SK-N-SH treated with all-trans-retinoic acid at 6 μM for 48 hours (cell line): ENCODE measurements at regions not wholly inside any gene's neighbourhood (a gene's known extent, or its start where the extent isn't known, plus 50 kb on each side); places are given as distances from the start of the nearest gene placed in this dataset.

Experiments
- ATAC-seq: fragments of 200-7000 bp; cut with Tn5 transposase; 3 replicates; pipeline ENCODE4 v1.9.1; 2020; ENCODE audit warnings: mild to moderate bottlenecking, moderate library complexity
- ARNTL ChIP-seq: fragments of 450-650 bp; formaldehyde crosslinking; IDR thresholded peaks from 2 replicates; pipeline ENCODE4 v1.5.0; 2020; ENCODE audit warnings: low read depth, mild to moderate bottlenecking, moderate library complexity, borderline replicate concordance
- BACH2 ChIP-seq: fragments of 250-450 bp; sonication (Bioruptor Pico); IDR thresholded peaks from 2 replicates; pipeline ENCODE4 v1.9.0; 2021; ENCODE audit warnings: mild to moderate bottlenecking, borderline replicate concordance
- CREB5 ChIP-seq: fragments of 250-450 bp; sonication (Bioruptor Pico); IDR thresholded peaks from 2 replicates; pipeline ENCODE4 v1.5.1; 2020; ENCODE audit warnings: low read depth, mild to moderate bottlenecking, moderate library complexity
- CSDC2 ChIP-seq: fragments of 250-450 bp; sonication (Bioruptor Pico); IDR thresholded peaks from 2 replicates; pipeline ENCODE4 v1.5.0; 2020; ENCODE audit warnings: mild to moderate bottlenecking, moderate library complexity
- CSRNP3 ChIP-seq: fragments of 250-450 bp; sonication (Bioruptor Pico); IDR thresholded peaks from 2 replicates; pipeline ENCODE4 v1.5.1; 2021; ENCODE audit warnings: mild to moderate bottlenecking, moderate library complexity
- ESRRG ChIP-seq: fragments of 250-450 bp; sonication (Bioruptor Pico); IDR thresholded peaks from 2 replicates; pipeline ENCODE4 v1.6.1; 2021; ENCODE audit warnings: mild to moderate bottlenecking
- GLIS3 ChIP-seq: fragments of 250-450 bp; sonication (Bioruptor Pico); IDR thresholded peaks from 2 replicates; pipeline ENCODE4 v1.5.0; 2020; ENCODE audit warnings: mild to moderate bottlenecking, moderate library complexity
- ISL1 ChIP-seq: fragments of 250-450 bp; sonication (Bioruptor Pico); IDR thresholded peaks from 2 replicates; pipeline ENCODE4 v2.1.2; 2022; ENCODE audit warnings: mild to moderate bottlenecking, moderate library complexity
- OSR1 ChIP-seq: fragments of 250-450 bp; sonication (Bioruptor Pico); IDR thresholded peaks from 2 replicates; pipeline ENCODE4 v1.8.0; 2022; ENCODE audit warnings: moderate library complexity, mild to moderate bottlenecking, inconsistent platforms
- PATZ1 ChIP-seq: fragments of 250-450 bp; sonication (Bioruptor Pico); IDR thresholded peaks from 2 replicates; pipeline ENCODE4 v1.8.0; 2020; ENCODE audit warnings: mild to moderate bottlenecking, moderate library complexity, borderline replicate concordance
- POU6F1 ChIP-seq: fragments of 250-450 bp; sonication (Bioruptor Pico); IDR thresholded peaks from 2 replicates; pipeline ENCODE4 v1.8.0; 2021; ENCODE audit warnings: low read depth, mild to moderate bottlenecking, moderate library complexity, borderline replicate concordance
- PPARA ChIP-seq: fragments of 250-450 bp; sonication (Bioruptor Pico); IDR thresholded peaks from 2 replicates; pipeline ENCODE4 v1.5.0; 2020; ENCODE audit warnings: mild to moderate bottlenecking, borderline replicate concordance
- RARB ChIP-seq: fragments of 250-450 bp; sonication (Bioruptor Pico); IDR thresholded peaks from 2 replicates; pipeline ENCODE4 v1.8.0; 2021; ENCODE audit warnings: mild to moderate bottlenecking, moderate library complexity
- SNAI2 ChIP-seq: fragments of 250-450 bp; sonication (Bioruptor Pico); IDR thresholded peaks from 2 replicates; pipeline ENCODE4 v1.5.0; 2020; ENCODE audit warnings: mild to moderate bottlenecking, moderate library complexity
- TCF4 ChIP-seq: fragments of 250-450 bp; sonication (Bioruptor Pico); IDR thresholded peaks from 2 replicates; pipeline ENCODE4 v1.8.0; 2021; ENCODE audit warnings: mild to moderate bottlenecking, moderate library complexity, borderline replicate concordance
- TOX ChIP-seq: fragments of 250-450 bp; sonication (Bioruptor Pico); IDR thresholded peaks from 2 replicates; pipeline ENCODE4 v1.8.0; 2021; ENCODE audit warnings: mild to moderate bottlenecking, moderate library complexity, borderline replicate concordance
- TSHZ2 ChIP-seq: fragments of 250-450 bp; sonication (Bioruptor Pico); IDR thresholded peaks from 2 replicates; pipeline ENCODE4 v1.5.0; 2020; ENCODE audit warnings: mild to moderate bottlenecking, moderate library complexity
- ZFP3 ChIP-seq: fragments of 250-450 bp; sonication (Bioruptor Pico); IDR thresholded peaks from 2 replicates; pipeline ENCODE4 v1.5.0; 2020; ENCODE audit warnings: mild to moderate bottlenecking, moderate library complexity
- ZFP30 ChIP-seq: fragments of 450-650 bp; formaldehyde crosslinking; IDR thresholded peaks from 2 replicates; pipeline ENCODE4 v1.5.0; 2022; ENCODE audit warnings: mild to moderate bottlenecking, moderate library complexity
- ZNF565 ChIP-seq: fragments of 450-650 bp; formaldehyde crosslinking; conservative IDR thresholded peaks from 2 replicates; pipeline ENCODE4 v1.5.0; 2020; ENCODE audit warnings: low read depth, mild to moderate bottlenecking, moderate library complexity
- ZNF70 ChIP-seq: fragments of 450-650 bp; formaldehyde crosslinking; IDR thresholded peaks from 2 replicates; pipeline ENCODE4 v1.5.0; 2020; ENCODE audit warnings: mild to moderate bottlenecking, moderate library complexity
- ZNF8 ChIP-seq: fragments of 450-650 bp; formaldehyde crosslinking; IDR thresholded peaks from 2 replicates; pipeline ENCODE4 v1.5.0; 2020; ENCODE audit warnings: mild to moderate bottlenecking, moderate library complexity

GRCh38 chr4:123615901-123616300, 219.3 kb downstream of the SPRY1 start:
- TF ChIP-seq CREB5 (CRISPR knock-in tag) (no peak), GLIS3 (no peak), RARB (no peak), PPARA (CRISPR knock-in tag) (no peak), CSDC2 (no peak), POU6F1 (CRISPR knock-in tag) (no peak), TOX (CRISPR knock-in tag) (no peak), BACH2 (CRISPR knock-in tag) (no peak), ZNF70 (CRISPR knock-in tag) (no peak), ZFP30 (CRISPR knock-in tag) (no peak), ISL1 (CRISPR knock-in tag) (no peak), SNAI2 (CRISPR knock-in tag) (no peak)
- ATAC-seq, result no peak

- TF ChIP-seq PPARA (CRISPR knock-in tag), result no peak
- TF ChIP-seq RARB, result no peak
- no peak for TF ChIP-seq ISL1 (CRISPR knock-in tag)
- TF ChIP-seq CSRNP3, result no peak
- TF ChIP-seq ZFP30 (CRISPR knock-in tag), result no peak
- TF ChIP-seq CREB5 (CRISPR knock-in tag), result no peak
- TF ChIP-seq GLIS3, result no peak
- TF ChIP-seq TSHZ2 (CRISPR knock-in tag), result no peak
- TF ChIP-seq OSR1, result no peak
- TF ChIP-seq ZFP3 (CRISPR knock-in tag), result no peak
- TF ChIP-seq BACH2 (CRISPR knock-in tag), result no peak
- TF ChIP-seq TOX (CRISPR knock-in tag), result no peak
- TF ChIP-seq PATZ1 (CRISPR knock-in tag), result no peak
- TF ChIP-seq ARNTL (CRISPR knock-in tag), result no peak
- TF ChIP-seq ZNF565 (CRISPR knock-in tag), result no peak
- TF ChIP-seq ZNF8, result no peak
- ATAC-seq, result peak; percentile 79
Observed at GRCh38 chr4:123616951-123617461, 220.4 kb downstream of the SPRY1 start.

GRCh38 chr4:123617791-123618190, 221.2 kb downstream of the SPRY1 start:
- ATAC-seq, result no peak
- TF ChIP-seq ESRRG (no peak), ZFP30 (CRISPR knock-in tag) (no peak), ARNTL (CRISPR knock-in tag) (no peak), CSRNP3 (no peak), TSHZ2 (CRISPR knock-in tag) (no peak), TCF4 (CRISPR knock-in tag) (no peak), GLIS3 (no peak)
